22Rv1 (cell line): ENCODE measurements at regions not wholly inside any gene's neighbourhood (a gene's known extent, or its start where the extent isn't known, plus 50 kb on each side); places are given as distances from the start of the nearest gene placed in this dataset.

Experiments used
- CTCF ChIP-seq: fragments of 450-650 bp; IDR thresholded peaks from 2 replicates; pipeline ENCODE4 v1.5.1; 2017; ENCODE audit warnings: mild to moderate bottlenecking
- ZFX ChIP-seq: fragments of 450-650 bp; IDR thresholded peaks from 2 replicates; pipeline ENCODE4 v1.6.1; 2017; ENCODE audit warnings: antibody characterized with exemption, borderline replicate concordance

GRCh38 chr3:162610261-162610660, 1113.7 kb downstream of the OTOL1 start:
- TF ChIP-seq CTCF (no peak), ZFX (no peak)
